ENCODE measurements at regions not wholly inside any gene's neighbourhood (a gene's known extent, or its start where the extent isn't known, plus 50 kb on each side); places are given as distances from the start of the nearest gene placed in this dataset.

- no TSS peak for BruUV-seq (replicated peaks)
- Histone ChIP-seq H3K79me2 (ENCODE audit: low read depth) (no peaks in the 10 kb centered on the region), H2AFZ (no peak overlapping the region), H3F3A (ENCODE audit: insufficient read depth, low read depth) (no peaks in the 10 kb centered on the region), H3K9me2 (ENCODE audit: insufficient read depth) (no peaks in the 10 kb centered on the region), H3K27me3 (ENCODE audit: insufficient read depth, low read depth) (no peaks in the 10 kb centered on the region), H3K36me3 (ENCODE audit: low read depth) (no peaks in the 10 kb centered on the region), H3K9me3 (ENCODE audit: insufficient read depth, low read depth) (peaks cover 4% of the 10 kb centered on the region; the same call in 1 of the 2 replicates), H4K20me1 (ENCODE audit: insufficient read depth) (no peaks in the 10 kb centered on the region), H3K4me3 (no peak overlapping the region), H3K27ac (no peak overlapping the region), H3K4me2 (no peak overlapping the region), H3K4me1 (replicated peaks; ENCODE audit: insufficient read depth) (no peaks in the 10 kb centered on the region)
- intact Hi-C loops (cut with micrococcal nuclease; ENCODE audit: unreplicated experiment), result no loop called here
- POLR2A ChIA-PET (ENCODE audit: unreplicated experiment), result no interaction called here
- TF ChIP-seq CTCF (conservative IDR thresholded peaks at IDR 0.05) (no peak), EZH2 (IDR thresholded peaks at IDR 0.05; ENCODE audit: low read depth) (no peak)
- CTCF ChIA-PET, result no interaction called here
- no peak for DNase-seq
Measured at GRCh38 chr21:14841511-14842472, 223.0 kb downstream of the NRIP1 start.

- intact Hi-C loops (cut with micrococcal nuclease; ENCODE audit: unreplicated experiment), result no loop called here
- Histone ChIP-seq H3K9me3 (ENCODE audit: insufficient read depth, low read depth) (no peaks in the 10 kb centered on the region), H3K36me3 (ENCODE audit: low read depth) (no peaks in the 10 kb centered on the region), H4K20me1 (ENCODE audit: insufficient read depth) (no peaks in the 10 kb centered on the region), H3K27me3 (ENCODE audit: insufficient read depth, low read depth) (no peaks in the 10 kb centered on the region), H3F3A (ENCODE audit: insufficient read depth, low read depth) (no peaks in the 10 kb centered on the region), H3K79me2 (ENCODE audit: low read depth) (no peaks in the 10 kb centered on the region), H3K9me2 (ENCODE audit: insufficient read depth) (no peaks in the 10 kb centered on the region), H3K4me3 (no peak overlapping the region), H3K4me2 (no peak overlapping the region), H3K4me1 (replicated peaks; ENCODE audit: insufficient read depth) (no peaks in the 10 kb centered on the region), H2AFZ (no peak overlapping the region), H3K27ac (no peak overlapping the region)
- no peak for TF ChIP-seq CTCF (conservative IDR thresholded peaks at IDR 0.05)
- TF ChIP-seq EZH2 (IDR thresholded peaks at IDR 0.05; ENCODE audit: low read depth), result no peak
- no TSS peak for BruUV-seq (replicated peaks)
- no peak for DNase-seq
- CTCF ChIA-PET, result no interaction called here
- POLR2A ChIA-PET (ENCODE audit: unreplicated experiment), result no interaction called here
Measured at GRCh38 chr21:14838400-14838799, 226.4 kb downstream of the NRIP1 start.

- Histone ChIP-seq H3K4me1 (replicated peaks; ENCODE audit: insufficient read depth) (no peaks in the 10 kb centered on the region), H3K4me3 (no peak overlapping the region), H3K9me3 (ENCODE audit: insufficient read depth, low read depth) (no peaks in the 10 kb centered on the region), H4K20me1 (ENCODE audit: insufficient read depth) (no peaks in the 10 kb centered on the region), H3K9me2 (ENCODE audit: insufficient read depth) (no peaks in the 10 kb centered on the region), H2AFZ (no peak overlapping the region), H3K36me3 (ENCODE audit: low read depth) (no peaks in the 10 kb centered on the region), H3F3A (ENCODE audit: insufficient read depth, low read depth) (no peaks in the 10 kb centered on the region), H3K4me2 (no peak overlapping the region), H3K27ac (no peak overlapping the region), H3K27me3 (ENCODE audit: insufficient read depth, low read depth) (no peaks in the 10 kb centered on the region), H3K79me2 (ENCODE audit: low read depth) (no peaks in the 10 kb centered on the region)
- CTCF ChIA-PET, result no interaction called here
- no peak for DNase-seq
- intact Hi-C loops (cut with micrococcal nuclease; ENCODE audit: unreplicated experiment), result no loop called here
- POLR2A ChIA-PET (ENCODE audit: unreplicated experiment), result no interaction called here
- BruUV-seq (replicated peaks), result no TSS peak
- TF ChIP-seq EZH2 (IDR thresholded peaks at IDR 0.05; ENCODE audit: low read depth), result no peak
- TF ChIP-seq CTCF (conservative IDR thresholded peaks at IDR 0.05), result no peak
Measured at GRCh38 chr21:14836950-14837349, 227.8 kb downstream of the NRIP1 start.
